Neuronal stem cell (in vitro differentiated cells): ENCODE measurements at regions not wholly inside any gene's neighbourhood (a gene's known extent, or its start where the extent isn't known, plus 50 kb on each side); places are given as distances from the start of the nearest gene placed in this dataset.
A peak's percentile ranks its signal among the peaks of the same experiment; 100 is the strongest.

Experiments
- DNase-seq: peaks from one replicate; pipeline ENCODE4 v3.0.0-alpha.2; 2013; ENCODE audit warnings: low spot score
- H2AFZ ChIP-seq: one replicate; pipeline ENCODE4 v1.6.1; 2013; ENCODE audit warnings: mild to moderate bottlenecking, low read length, inconsistent platforms
- H2AK5ac ChIP-seq: 2 replicates; pipeline ENCODE4 v1.6.1; 2013; ENCODE audit warnings: low read depth, mild to moderate bottlenecking, inconsistent platforms, low read length, moderate library complexity, mixed read lengths
- H2BK120ac ChIP-seq: 2 replicates; pipeline ENCODE4 v1.6.1; 2013; ENCODE audit warnings: low read depth, mild to moderate bottlenecking, inconsistent platforms, low read length, moderate library complexity, mixed read lengths
- H2BK12ac ChIP-seq: one replicate; pipeline ENCODE4 v1.6.1; 2013; ENCODE audit warnings: low read length, inconsistent platforms
- H2BK15ac ChIP-seq: 2 replicates; pipeline ENCODE4 v1.6.1; 2013; ENCODE audit warnings: mild to moderate bottlenecking, low read length, inconsistent platforms, mixed read lengths
- H2BK5ac ChIP-seq: one replicate; pipeline ENCODE4 v1.6.1; 2013; ENCODE audit warnings: inconsistent platforms, mild to moderate bottlenecking, low read length, moderate library complexity
- H3K14ac ChIP-seq: one replicate; pipeline ENCODE4 v1.6.1; 2013; ENCODE audit warnings: low read length, inconsistent platforms
- H3K18ac ChIP-seq: 2 replicates; pipeline ENCODE4 v1.6.1; 2013; ENCODE audit warnings: low read length, inconsistent platforms
- H3K23ac ChIP-seq: 2 replicates; pipeline ENCODE4 v1.6.1; 2013; ENCODE audit warnings: low read depth, mild to moderate bottlenecking, mixed read lengths, low read length, inconsistent platforms; ENCODE audit not compliant: poor library complexity
- H3K27ac ChIP-seq: replicated peaks from 3 replicates; pipeline ENCODE4 v1.5.1; 2013; ENCODE audit warnings: low read length, inconsistent platforms
- H3K27me3 ChIP-seq, 3 experiments: 2 replicates each; pipeline ENCODE4 v1.6.1; 2013; ENCODE audit warnings: low read length in 3 of 3, mild to moderate bottlenecking in 2 of 3, inconsistent platforms in 1 of 3, low read depth in 1 of 3, mixed read lengths in 1 of 3, moderate library complexity in 1 of 3; ENCODE audit not compliant: control insufficient read depth in 3 of 3, insufficient read depth in 3 of 3
- H3K36me3 ChIP-seq, 2 donors: replicated peaks in 1 of 2; 2 replicates each; pipeline ENCODE4 v1.6.1; 2013; ENCODE audit warnings: low read length in 2 of 2; ENCODE audit not compliant: control insufficient read depth in 2 of 2, insufficient read depth in 2 of 2
- H3K4ac ChIP-seq: 2 replicates; pipeline ENCODE4 v1.6.1; 2013; ENCODE audit warnings: inconsistent platforms, mild to moderate bottlenecking, low read length, moderate library complexity
- H3K4me1 ChIP-seq, 2 donors: 1 replicate in 1 of 2; 2 replicates in 1 of 2; pipeline ENCODE4 v1.6.1; 2013; ENCODE audit warnings: low read length in 2 of 2, low read depth in 1 of 2; ENCODE audit not compliant: control insufficient read depth in 2 of 2, insufficient read depth in 1 of 2
- H3K4me2 ChIP-seq: one replicate; pipeline ENCODE4 v1.6.1; 2013; ENCODE audit warnings: mild to moderate bottlenecking, low read length, inconsistent platforms; ENCODE audit not compliant: insufficient read depth, poor library complexity, severe bottlenecking
- H3K4me3 ChIP-seq, 2 donors: 2 replicates each; pipeline ENCODE4 v1.5.1; 2013; ENCODE audit warnings: low read length in 2 of 2, mild to moderate bottlenecking in 2 of 2, inconsistent platforms in 1 of 2, moderate library complexity in 1 of 2
- H3K79me1 ChIP-seq: one replicate; pipeline ENCODE4 v1.6.1; 2013; ENCODE audit warnings: low read depth, mild to moderate bottlenecking, inconsistent platforms, low read length, moderate library complexity
- H3K9ac ChIP-seq: one replicate; pipeline ENCODE4 v1.6.1; 2013; ENCODE audit warnings: mild to moderate bottlenecking, low read depth, low read length, inconsistent platforms; ENCODE audit not compliant: poor library complexity
- H3K9me3 ChIP-seq, 2 donors: replicated peaks in 1 of 2; 2 replicates each; pipeline versions ENCODE3 to v1.6.1; 2013; ENCODE audit warnings: low read length in 2 of 2, mild to moderate bottlenecking in 2 of 2, inconsistent platforms in 1 of 2, low read depth in 1 of 2, mixed read lengths in 1 of 2, moderate library complexity in 1 of 2; ENCODE audit not compliant: control insufficient read depth in 2 of 2, insufficient read depth in 1 of 2
- H4K8ac ChIP-seq: one replicate; pipeline ENCODE4 v1.6.1; 2013; ENCODE audit warnings: low read depth, mild to moderate bottlenecking, inconsistent platforms, low read length, moderate library complexity
- H4K91ac ChIP-seq: one replicate; pipeline ENCODE4 v1.6.1; 2013; ENCODE audit warnings: low read length, low read depth, mild to moderate bottlenecking, inconsistent platforms; ENCODE audit not compliant: poor library complexity
- WGBS, 2 donors: extraction: QIAGEN DNeasy Blood & Tissue Kit; methylation state at CpG; one replicate each; pipeline ENCODE4 v1.1.7; 2013; ENCODE audit warnings: missing lambda C conversion rate in 2 of 2, mixed read lengths in 1 of 2; ENCODE audit not compliant: insufficient read length in 2 of 2, insufficient replicate concordance in 1 of 2; ENCODE audit errors: extremely low coverage in 2 of 2; 5-methylcytosine and 5-hydroxymethylcytosine counted together

DNA sequence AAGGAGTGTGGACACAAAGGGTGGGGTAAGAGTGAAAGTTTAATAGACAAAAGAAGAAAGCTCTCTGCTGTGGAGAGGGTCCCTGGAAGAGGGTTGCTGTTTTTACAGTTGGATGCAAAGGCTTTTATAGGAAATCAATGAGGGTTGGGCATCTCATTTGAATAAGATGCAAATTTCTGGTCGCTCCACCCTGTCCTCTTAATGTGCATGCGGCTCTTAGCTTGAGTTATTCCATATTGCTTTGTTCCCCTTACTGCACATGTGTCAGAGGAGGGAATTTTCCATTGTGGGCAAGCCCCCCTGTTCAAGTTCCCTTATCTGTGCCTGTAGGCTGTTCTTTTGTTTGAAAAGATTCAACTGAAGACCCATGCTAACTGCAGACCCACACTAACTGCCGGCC is 326.5 kb downstream of the BCL11A start:
- no peak overlapping the region for H3K4me3 ChIP-seq
- H3K79me1 ChIP-seq = no peaks in the 10 kb centered on the region
- H3K36me3 ChIP-seq = no peaks in the 10 kb centered on the region
- H2BK120ac ChIP-seq = no peak overlapping the region
- H2BK15ac ChIP-seq = no peak overlapping the region
- no peaks in the 10 kb centered on the region for H3K27me3 ChIP-seq
- H3K4me1 ChIP-seq = peaks cover 0 to 2% of the 10 kb centered on the region in 2 donors
- H2BK12ac ChIP-seq = no peak overlapping the region
- no CpG with 5 or more reads among the region's 3 CpGs for WGBS, 2 donors
- no peak overlapping the region for H3K14ac ChIP-seq
- H2AK5ac ChIP-seq = no peak overlapping the region
- H4K91ac ChIP-seq = no peak overlapping the region
- H3K9me3 ChIP-seq = no peaks in the 10 kb centered on the region
- no peak overlapping the region for H2AFZ ChIP-seq
- H3K27ac ChIP-seq = no peak overlapping the region
- H2BK5ac ChIP-seq = no peak overlapping the region
- H4K8ac ChIP-seq = no peak overlapping the region
- no peak overlapping the region for H3K9ac ChIP-seq
- no peak overlapping the region for H3K23ac ChIP-seq
- no peak for DNase-seq
- H3K4ac ChIP-seq = no peak overlapping the region
- no peak overlapping the region for H3K18ac ChIP-seq
- H3K4me2 ChIP-seq = no peak overlapping the region

GRCh38 chr2:60226191-60226590 is 327.3 kb downstream of the BCL11A start:
- H3K9ac ChIP-seq = no peak overlapping the region
- no peaks in the 10 kb centered on the region for H3K36me3 ChIP-seq
- H4K91ac ChIP-seq = no peak overlapping the region
- H3K4ac ChIP-seq = no peak overlapping the region
- H3K9me3 ChIP-seq = no peaks in the 10 kb centered on the region
- H3K27me3 ChIP-seq = no peaks in the 10 kb centered on the region
- H2AFZ ChIP-seq = no peak overlapping the region
- no peak overlapping the region for H3K27ac ChIP-seq
- H2BK12ac ChIP-seq = no peak overlapping the region
- no peak overlapping the region for H3K4me3 ChIP-seq
- H4K8ac ChIP-seq = no peak overlapping the region
- no peak for DNase-seq
- no peak overlapping the region for H2BK15ac ChIP-seq
- no peak overlapping the region for H3K14ac ChIP-seq
- WGBS, 2 donors = no CpG with 5 or more reads among the region's 3 CpGs
- peak overlapping the region; percentile 46 for H3K18ac ChIP-seq
- no peak overlapping the region for H2AK5ac ChIP-seq
- H2BK120ac ChIP-seq = no peak overlapping the region
- H3K79me1 ChIP-seq = no peaks in the 10 kb centered on the region
- peaks cover 0 to 2% of the 10 kb centered on the region in 2 donors for H3K4me1 ChIP-seq
- no peak overlapping the region for H3K4me2 ChIP-seq
- H2BK5ac ChIP-seq = no peak overlapping the region
- no peak overlapping the region for H3K23ac ChIP-seq

- Histone ChIP-seq H3K14ac (no peak overlapping the region), H2AK5ac (no peak overlapping the region), H3K4me1 (peaks cover 0 to 2% of the 10 kb centered on the region in 2 donors), H3K27ac (no peak overlapping the region), H2BK5ac (no peak overlapping the region), H3K79me1 (no peaks in the 10 kb centered on the region), H2BK12ac (no peak overlapping the region), H3K4me2 (no peak overlapping the region), H3K36me3 (no peaks in the 10 kb centered on the region), H2BK15ac (no peak overlapping the region), H3K9ac (no peak overlapping the region), H3K23ac (no peak overlapping the region), H4K8ac (no peak overlapping the region), H3K27me3 (no peaks in the 10 kb centered on the region), H2BK120ac (no peak overlapping the region), H3K4me3 (no peak overlapping the region), H2AFZ (no peak overlapping the region), H3K9me3 (no peaks in the 10 kb centered on the region), H4K91ac (no peak overlapping the region), H3K4ac (no peak overlapping the region), H3K18ac (no peak overlapping the region)
- WGBS, 2 donors = no CpG with 5 or more reads among the region's 2 CpGs
- DNase-seq = no peak
Observed at GRCh38 chr2:60223859-60224258, 329.6 kb downstream of the BCL11A start.

DNA sequence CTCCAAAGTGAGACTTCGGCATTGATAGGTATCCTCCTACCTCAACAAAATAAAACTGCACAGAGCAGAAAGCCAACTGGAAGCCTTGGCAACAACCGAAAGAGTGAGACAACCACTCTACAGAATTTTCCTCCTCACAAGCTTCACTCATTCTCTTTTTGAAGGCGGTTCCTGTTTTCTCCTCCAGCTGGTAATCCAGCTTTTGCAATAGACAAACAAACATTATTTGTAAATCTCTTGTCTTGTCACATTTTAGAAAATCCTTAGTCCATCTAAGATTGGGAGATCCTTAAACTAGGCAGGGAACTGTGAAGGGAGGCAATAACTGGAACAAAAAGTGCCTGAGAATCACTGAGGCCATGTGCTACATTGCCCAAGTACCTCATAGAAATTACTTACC is 332.4 kb downstream of the BCL11A start:
- H3K18ac ChIP-seq = no peak overlapping the region
- H2BK5ac ChIP-seq = no peak overlapping the region
- H3K27me3 ChIP-seq = no peaks in the 10 kb centered on the region
- H2BK120ac ChIP-seq = no peak overlapping the region
- WGBS, 2 donors = no CpG with 5 or more reads among the region's 3 CpGs
- H2AFZ ChIP-seq = no peak overlapping the region
- H3K9me3 ChIP-seq = no peaks in the 10 kb centered on the region
- H2AK5ac ChIP-seq = no peak overlapping the region
- no peak overlapping the region for H2BK12ac ChIP-seq
- no peaks in the 10 kb centered on the region for H3K36me3 ChIP-seq
- no peak overlapping the region for H4K8ac ChIP-seq
- H3K4me1 ChIP-seq = peaks cover 0 to 6% of the 10 kb centered on the region in 2 donors
- H4K91ac ChIP-seq = no peak overlapping the region
- H3K4me3 ChIP-seq = no peak overlapping the region
- H3K79me1 ChIP-seq = no peaks in the 10 kb centered on the region
- H3K9ac ChIP-seq = no peak overlapping the region
- no peak overlapping the region for H2BK15ac ChIP-seq
- no peak overlapping the region for H3K27ac ChIP-seq
- DNase-seq = no peak
- no peak overlapping the region for H3K4ac ChIP-seq
- no peak overlapping the region for H3K23ac ChIP-seq
- H3K14ac ChIP-seq = no peak overlapping the region
- no peak overlapping the region for H3K4me2 ChIP-seq
